ENCODE measurements at regions not wholly inside any gene's neighbourhood (a gene's known extent, or its start where the extent isn't known, plus 50 kb on each side); places are given as distances from the start of the nearest gene placed in this dataset.

DNA sequence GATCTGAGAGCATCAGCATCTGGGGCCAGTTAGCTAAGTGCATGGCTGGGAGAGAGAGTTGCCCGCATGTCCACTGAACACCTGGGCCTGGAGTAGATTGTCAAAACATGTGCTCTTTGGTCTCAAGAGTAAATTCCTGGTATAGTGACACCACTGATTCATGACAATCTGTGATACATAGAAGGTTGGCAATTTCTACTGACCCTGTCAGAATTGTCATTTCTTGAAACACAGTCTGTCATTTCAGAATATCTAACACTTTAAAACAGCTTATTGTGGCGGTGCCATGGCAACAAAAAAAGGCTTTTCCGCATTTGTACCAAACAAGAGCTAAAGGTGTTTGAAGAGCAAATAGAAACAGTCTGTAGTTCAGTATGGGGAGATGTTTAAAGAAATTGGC is 186.4 kb upstream of the FAM78B start:
- H3K4me1 ChIP-seq (ENCODE audit: control insufficient read depth, insufficient read depth, low read length): 0 out of 2 replicates have a peak, but pooled peaks cover 2% of the 10 kb centered on the region
- no peak overlapping the region for H3K27ac ChIP-seq (ENCODE audit: low read depth, low read length)
- no peaks in the 10 kb centered on the region for H3K27me3 ChIP-seq (ENCODE audit: control insufficient read depth, insufficient read depth, low read length)
- no peaks in the 10 kb centered on the region for H3K9me3 ChIP-seq (ENCODE audit: control insufficient read depth, insufficient read depth, low read depth, low read length)
- no peaks in the 10 kb centered on the region for H3K36me3 ChIP-seq (ENCODE audit: control insufficient read depth, insufficient read depth, low read length)
- H3K9ac ChIP-seq (ENCODE audit: low read length): no peak overlapping the region
- H3K4me3 ChIP-seq (ENCODE audit: low read depth, low read length): no peak overlapping the region

DNA sequence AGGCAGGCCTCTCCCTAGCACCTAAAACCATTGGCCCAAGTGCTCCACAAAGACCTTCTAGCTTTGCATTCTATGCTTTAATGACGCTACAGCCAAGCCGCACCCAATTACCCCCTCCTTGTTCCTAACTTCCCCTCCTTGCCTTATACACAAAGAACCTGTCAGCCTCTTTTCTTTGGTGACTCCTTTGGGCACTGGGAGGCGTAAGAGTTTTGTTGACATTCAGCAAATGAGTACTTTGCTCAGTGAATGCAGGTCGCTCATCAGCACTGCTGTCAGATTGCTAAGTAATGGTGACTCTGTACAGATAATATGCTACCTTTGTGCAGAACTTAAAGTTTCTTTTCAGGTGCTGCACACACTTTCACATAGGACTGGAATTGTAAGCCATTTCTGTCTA is 187.6 kb upstream of the FAM78B start:
- Histone ChIP-seq H3K4me3 (ENCODE audit: low read depth, low read length) (no peak overlapping the region), H3K27ac (ENCODE audit: low read depth, low read length) (no peak overlapping the region), H3K4me1 (ENCODE audit: control insufficient read depth, insufficient read depth, low read length) (0 out of 2 replicates have a peak, but pooled peaks cover 2% of the 10 kb centered on the region), H3K9ac (ENCODE audit: low read length) (no peak overlapping the region), H3K36me3 (ENCODE audit: control insufficient read depth, insufficient read depth, low read length) (no peaks in the 10 kb centered on the region), H3K9me3 (ENCODE audit: control insufficient read depth, insufficient read depth, low read depth, low read length) (no peaks in the 10 kb centered on the region), H3K27me3 (ENCODE audit: control insufficient read depth, insufficient read depth, low read length) (no peaks in the 10 kb centered on the region)

GRCh38 chr1:166365081-166365480 is 198.3 kb upstream of the FAM78B start:
- Histone ChIP-seq H3K4me1 (ENCODE audit: control insufficient read depth, insufficient read depth, low read length) (no peaks in the 10 kb centered on the region), H3K27me3 (ENCODE audit: control insufficient read depth, insufficient read depth, low read length) (no peaks in the 10 kb centered on the region), H3K4me3 (ENCODE audit: low read depth, low read length) (no peak overlapping the region), H3K27ac (ENCODE audit: low read depth, low read length) (no peak overlapping the region), H3K36me3 (ENCODE audit: control insufficient read depth, insufficient read depth, low read length) (no peaks in the 10 kb centered on the region), H3K9me3 (ENCODE audit: control insufficient read depth, insufficient read depth, low read depth, low read length) (peaks cover 6% of the 10 kb centered on the region; the same call in 1 of the 2 replicates), H3K9ac (ENCODE audit: low read length) (no peak overlapping the region)

DNA sequence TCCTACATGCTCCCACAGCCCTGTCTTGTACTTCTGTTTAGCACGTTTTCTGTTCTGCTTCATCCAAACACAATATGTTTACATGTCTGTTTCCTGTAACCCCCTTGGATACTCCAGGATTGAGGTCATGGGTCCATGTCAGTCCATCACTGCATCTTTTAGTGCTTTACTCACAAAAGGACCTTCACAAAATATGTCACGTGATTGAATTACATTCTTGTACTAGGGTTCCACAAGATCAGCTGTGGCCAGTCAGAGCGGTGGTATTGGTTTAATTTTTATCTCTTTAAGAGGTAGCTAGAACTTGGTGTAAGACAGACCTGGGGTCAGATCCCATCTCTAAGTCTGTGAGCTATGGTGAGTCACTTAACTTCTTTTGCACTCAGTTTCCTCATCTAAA is 201.2 kb upstream of the FAM78B start:
- Histone ChIP-seq H3K27ac (ENCODE audit: low read depth, low read length) (no peak overlapping the region), H3K4me1 (ENCODE audit: control insufficient read depth, insufficient read depth, low read length) (no peaks in the 10 kb centered on the region), H3K27me3 (ENCODE audit: control insufficient read depth, insufficient read depth, low read length) (no peaks in the 10 kb centered on the region), H3K36me3 (ENCODE audit: control insufficient read depth, insufficient read depth, low read length) (no peaks in the 10 kb centered on the region), H3K9ac (ENCODE audit: low read length) (no peak overlapping the region), H3K9me3 (ENCODE audit: control insufficient read depth, insufficient read depth, low read depth, low read length) (peaks cover 6% of the 10 kb centered on the region; the same call in 1 of the 2 replicates), H3K4me3 (ENCODE audit: low read depth, low read length) (no peak overlapping the region)

DNA sequence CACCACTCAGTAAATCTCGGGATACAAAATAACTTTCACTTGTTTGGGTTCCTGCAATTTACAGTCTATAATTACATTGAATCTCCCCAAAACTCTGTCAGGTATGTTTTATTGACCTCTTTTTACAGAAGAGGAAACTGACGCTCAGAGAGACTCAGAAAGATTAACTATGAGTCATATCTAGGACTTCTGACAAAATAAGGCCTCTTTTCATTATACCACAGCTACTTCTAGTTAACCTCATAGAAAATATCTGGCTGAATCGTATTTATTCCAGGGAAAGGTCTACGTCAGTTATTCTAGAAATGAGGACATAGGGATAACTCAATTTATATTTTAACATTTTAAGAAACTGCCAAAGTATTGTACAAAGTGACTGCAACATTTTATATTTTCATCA is 211.1 kb upstream of the FAM78B start:
- H3K27me3 ChIP-seq (ENCODE audit: control insufficient read depth, insufficient read depth, low read length): no peaks in the 10 kb centered on the region
- peaks cover 2% of the 10 kb centered on the region for H3K4me1 ChIP-seq (ENCODE audit: control insufficient read depth, insufficient read depth, low read length)
- no peaks in the 10 kb centered on the region for H3K36me3 ChIP-seq (ENCODE audit: control insufficient read depth, insufficient read depth, low read length)
- no peaks in the 10 kb centered on the region for H3K9me3 ChIP-seq (ENCODE audit: control insufficient read depth, insufficient read depth, low read depth, low read length)
- no peak overlapping the region for H3K27ac ChIP-seq (ENCODE audit: low read depth, low read length)
- no peak overlapping the region for H3K9ac ChIP-seq (ENCODE audit: low read length)
- no peak overlapping the region for H3K4me3 ChIP-seq (ENCODE audit: low read depth, low read length)

DNA sequence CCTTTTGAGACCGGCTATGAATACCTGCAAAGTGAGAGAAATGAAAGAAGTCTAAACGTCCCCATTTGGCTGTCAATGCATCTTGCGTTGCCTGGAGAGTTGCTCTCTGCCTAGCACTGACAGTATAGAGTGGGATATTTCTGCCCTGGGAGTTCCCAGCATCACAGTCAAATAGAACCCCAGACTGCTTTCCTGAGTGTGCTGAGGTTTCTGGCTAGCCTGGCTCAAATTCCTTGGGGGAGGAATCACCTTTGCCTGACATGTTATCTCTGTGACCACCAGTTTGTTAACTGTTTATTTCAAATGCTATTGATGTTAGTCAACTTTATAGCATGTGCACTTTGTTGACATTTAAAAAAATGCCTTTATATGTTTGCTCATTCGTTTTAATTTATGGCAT is 212.0 kb upstream of the FAM78B start:
- Histone ChIP-seq H3K9ac (ENCODE audit: low read length) (no peak overlapping the region), H3K4me3 (ENCODE audit: low read depth, low read length) (no peak overlapping the region), H3K4me1 (ENCODE audit: control insufficient read depth, insufficient read depth, low read length) (peaks cover 10% of the 10 kb centered on the region), H3K9me3 (ENCODE audit: control insufficient read depth, insufficient read depth, low read depth, low read length) (no peaks in the 10 kb centered on the region), H3K36me3 (ENCODE audit: control insufficient read depth, insufficient read depth, low read length) (no peaks in the 10 kb centered on the region), H3K27me3 (ENCODE audit: control insufficient read depth, insufficient read depth, low read length) (peaks cover 3% of the 10 kb centered on the region; the same call in 1 of the 2 replicates), H3K27ac (ENCODE audit: low read depth, low read length) (no peak overlapping the region)

DNA sequence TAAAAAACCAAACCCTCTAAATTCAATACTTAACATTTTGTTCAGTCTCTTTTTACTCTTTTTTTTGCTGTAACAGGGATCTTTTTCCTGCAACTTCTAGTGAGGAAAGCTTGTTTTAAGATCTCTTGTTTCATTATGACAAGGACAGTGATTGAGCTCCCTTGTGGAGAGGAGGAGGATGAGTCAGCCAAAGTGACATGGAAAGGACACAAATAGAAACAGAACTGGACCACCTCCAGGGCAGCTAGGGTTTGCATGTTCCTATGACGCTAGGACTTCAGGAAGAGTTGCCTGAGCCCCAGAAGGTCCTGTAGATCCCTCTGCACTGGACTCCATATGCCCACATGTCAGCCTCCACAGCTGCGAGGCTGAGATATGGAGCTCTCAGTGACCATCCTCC is 212.6 kb upstream of the FAM78B start:
- Histone ChIP-seq H3K27ac (ENCODE audit: low read depth, low read length) (no peak overlapping the region), H3K4me3 (ENCODE audit: low read depth, low read length) (no peak overlapping the region), H3K27me3 (ENCODE audit: control insufficient read depth, insufficient read depth, low read length) (peaks cover 8% of the 10 kb centered on the region; the same call in 1 of the 2 replicates), H3K9me3 (ENCODE audit: control insufficient read depth, insufficient read depth, low read depth, low read length) (no peaks in the 10 kb centered on the region), H3K4me1 (ENCODE audit: control insufficient read depth, insufficient read depth, low read length) (peaks cover 16% of the 10 kb centered on the region), H3K36me3 (ENCODE audit: control insufficient read depth, insufficient read depth, low read length) (no peaks in the 10 kb centered on the region), H3K9ac (ENCODE audit: low read length) (no peak overlapping the region)

DNA sequence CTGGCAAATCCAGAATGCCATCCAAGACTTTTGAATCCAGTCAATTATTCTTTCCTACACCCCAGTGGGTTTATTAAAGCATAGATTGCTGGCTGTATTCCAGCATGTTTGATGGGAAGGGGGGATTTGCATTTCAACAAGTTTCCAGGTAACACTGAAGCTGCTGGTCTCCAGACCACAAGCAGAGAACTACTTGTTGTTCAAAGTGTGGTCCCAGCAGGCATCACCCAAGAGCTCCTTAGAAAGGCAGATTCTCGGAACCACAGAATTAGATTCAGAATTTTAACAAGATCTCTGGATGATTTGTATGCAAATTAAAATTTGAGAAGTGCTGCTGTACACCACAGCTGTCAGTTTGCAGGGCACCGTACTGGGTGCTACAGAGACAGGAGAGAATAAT is 216.3 kb upstream of the FAM78B start:
- H3K27me3 ChIP-seq (ENCODE audit: control insufficient read depth, insufficient read depth, low read length): peaks cover 9% of the 10 kb centered on the region; the same call in 1 of the 2 replicates
- H3K27ac ChIP-seq (ENCODE audit: low read depth, low read length): no peak overlapping the region
- no peaks in the 10 kb centered on the region for H3K36me3 ChIP-seq (ENCODE audit: control insufficient read depth, insufficient read depth, low read length)
- peaks cover 28% of the 10 kb centered on the region for H3K4me1 ChIP-seq (ENCODE audit: control insufficient read depth, insufficient read depth, low read length)
- no peaks in the 10 kb centered on the region for H3K9me3 ChIP-seq (ENCODE audit: control insufficient read depth, insufficient read depth, low read depth, low read length)
- H3K9ac ChIP-seq (ENCODE audit: low read length): no peak overlapping the region
- no peak overlapping the region for H3K4me3 ChIP-seq (ENCODE audit: low read depth, low read length)

DNA sequence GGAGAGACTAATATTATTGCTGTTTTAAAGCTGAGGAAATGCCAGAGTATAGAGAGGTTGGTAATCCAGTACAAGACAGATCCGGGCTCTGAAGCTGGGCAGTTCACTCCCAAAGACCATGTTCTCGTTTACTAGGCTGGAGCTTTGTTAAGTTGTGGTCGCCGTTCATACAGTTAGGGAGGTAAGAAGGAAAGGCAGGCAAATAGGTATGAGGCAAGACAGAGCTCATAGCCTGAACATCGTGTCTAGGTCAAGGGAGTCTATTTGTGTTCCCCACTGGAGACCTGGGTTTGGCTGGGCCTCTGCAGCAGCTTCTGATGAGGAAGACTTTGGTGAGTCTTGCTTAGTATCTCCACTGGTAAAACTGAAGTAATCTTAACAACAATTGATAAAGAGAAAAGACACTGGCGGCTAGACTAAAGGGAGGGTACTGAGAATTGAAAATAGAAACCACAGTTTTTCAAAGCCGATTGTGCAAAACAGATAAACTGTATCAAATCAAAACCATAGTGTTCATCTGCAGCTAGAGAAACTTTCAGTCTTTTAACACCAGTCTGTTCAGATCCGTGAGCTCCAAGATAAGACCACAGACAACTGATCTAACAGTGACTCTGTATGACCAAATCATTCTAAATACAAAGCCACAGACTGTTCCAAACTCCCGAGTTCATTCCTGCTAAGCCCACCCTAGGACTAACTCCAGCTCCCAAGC is 217.0 kb upstream of the FAM78B start:
- peaks cover 28% of the 10 kb centered on the region for H3K4me1 ChIP-seq (ENCODE audit: control insufficient read depth, insufficient read depth, low read length)
- H3K4me3 ChIP-seq (ENCODE audit: low read depth, low read length): no peak overlapping the region
- H3K9me3 ChIP-seq (ENCODE audit: control insufficient read depth, insufficient read depth, low read depth, low read length): no peaks in the 10 kb centered on the region
- H3K27me3 ChIP-seq (ENCODE audit: control insufficient read depth, insufficient read depth, low read length): peaks cover 9% of the 10 kb centered on the region; the same call in 1 of the 2 replicates
- H3K36me3 ChIP-seq (ENCODE audit: control insufficient read depth, insufficient read depth, low read length): no peaks in the 10 kb centered on the region
- H3K27ac ChIP-seq (ENCODE audit: low read depth, low read length): no peak overlapping the region
- no peak overlapping the region for H3K9ac ChIP-seq (ENCODE audit: low read length)

GRCh38 chr1:166384948-166385347 is 218.1 kb upstream of the FAM78B start:
- H3K4me3 ChIP-seq (ENCODE audit: low read depth, low read length): no peak overlapping the region

GRCh38 chr1:166390366-166391033 is 223.7 kb upstream of the FAM78B start:
- H3K9ac ChIP-seq (ENCODE audit: low read length): no peak overlapping the region
- H3K27ac ChIP-seq (ENCODE audit: low read depth, low read length): no peak overlapping the region
- no peaks in the 10 kb centered on the region for H3K9me3 ChIP-seq (ENCODE audit: control insufficient read depth, insufficient read depth, low read depth, low read length)
- 0 out of 2 replicates have a peak, but pooled peaks cover 6% of the 10 kb centered on the region for H3K4me1 ChIP-seq (ENCODE audit: control insufficient read depth, insufficient read depth, low read length)
- no peaks in the 10 kb centered on the region for H3K36me3 ChIP-seq (ENCODE audit: control insufficient read depth, insufficient read depth, low read length)
- H3K4me3 ChIP-seq (ENCODE audit: low read depth, low read length): no peak overlapping the region
- H3K27me3 ChIP-seq (ENCODE audit: control insufficient read depth, insufficient read depth, low read length): no peaks in the 10 kb centered on the region; the same call in 1 of the 2 replicates

More at GRCh38 chr1:166384948-166385347, 218.1 kb upstream of the FAM78B start:
- no peak overlapping the region for H3K9ac ChIP-seq (ENCODE audit: low read length)
- peaks cover 9% of the 10 kb centered on the region; the same call in 1 of the 2 replicates for H3K27me3 ChIP-seq (ENCODE audit: control insufficient read depth, insufficient read depth, low read length)
- peaks cover 28% of the 10 kb centered on the region for H3K4me1 ChIP-seq (ENCODE audit: control insufficient read depth, insufficient read depth, low read length)
- no peaks in the 10 kb centered on the region for H3K36me3 ChIP-seq (ENCODE audit: control insufficient read depth, insufficient read depth, low read length)
- no peak overlapping the region for H3K27ac ChIP-seq (ENCODE audit: low read depth, low read length)
- H3K9me3 ChIP-seq (ENCODE audit: control insufficient read depth, insufficient read depth, low read depth, low read length): no peaks in the 10 kb centered on the region

Data from HUES6 (cell line).